ENCODE measurements at regions not wholly inside any gene's neighbourhood (a gene's known extent, or its start where the extent isn't known, plus 50 kb on each side); places are given as distances from the start of the nearest gene placed in this dataset.

- H3K27me3 Mint-ChIP-seq: peaks cover 38% of the 10 kb centered on the region
- H3K4me3 Mint-ChIP-seq: no peak overlapping the region
- H3K9me3 Mint-ChIP-seq: peaks cover 0 to 15% (median 9%) of the 10 kb centered on the region in 7 donors
- peaks cover 13% of the 10 kb centered on the region for H3K27me3 ChIP-seq (ENCODE audit: control insufficient read depth, insufficient read depth, low read length)
- ATAC-seq (ENCODE audit: low read depth in 2 of 2) (no peak), DNase-seq (no peak)
- no peaks in the 10 kb centered on the region for H3K4me1 ChIP-seq (ENCODE audit: control insufficient read depth, insufficient read depth, low read length, poor library complexity, severe bottlenecking)
- H3K36me3 ChIP-seq (ENCODE audit: control insufficient read depth, insufficient read depth, low read length): no peaks in the 10 kb centered on the region
- H3K9me3 ChIP-seq (ENCODE audit: control insufficient read depth in 2 of 2, low read length in 2 of 2): peaks cover 3 to 4% of the 10 kb centered on the region in 2 experiments
- H3K27ac ChIP-seq (ENCODE audit: insufficient read depth, low read length, poor library complexity, severe bottlenecking): no peak overlapping the region
- no peak overlapping the region for H3K4me3 ChIP-seq (ENCODE audit: low read depth, low read length)
- H3K4me1 Mint-ChIP-seq: no peaks in the 10 kb centered on the region
- no peak overlapping the region for H3K27ac Mint-ChIP-seq
- H3K36me3 Mint-ChIP-seq: peaks cover 5% of the 10 kb centered on the region
Observed at GRCh38 chr5:67341478-67341877, 144.9 kb upstream of the CD180 start.

GRCh38 chr5:67339219-67339767 is 142.7 kb upstream of the CD180 start:
- Mint-ChIP-seq H3K9me3 (peaks cover 0 to 10% (median 4%) of the 10 kb centered on the region in 7 donors), H3K27me3 (peaks cover 45% of the 10 kb centered on the region), H3K27ac (no peak overlapping the region), H3K4me1 (no peaks in the 10 kb centered on the region), H3K36me3 (peaks cover 2% of the 10 kb centered on the region), H3K4me3 (no peak overlapping the region)
- no peak overlapping the region for H3K4me3 ChIP-seq (ENCODE audit: low read depth, low read length)
- no peaks in the 10 kb centered on the region for H3K4me1 ChIP-seq (ENCODE audit: control insufficient read depth, insufficient read depth, low read length, poor library complexity, severe bottlenecking)
- DNase-seq (no peak), ATAC-seq (ENCODE audit: low read depth in 2 of 2) (no peak)
- H3K9me3 ChIP-seq (ENCODE audit: control insufficient read depth in 2 of 2, low read length in 2 of 2): no peaks in the 10 kb centered on the region
- no peaks in the 10 kb centered on the region for H3K36me3 ChIP-seq (ENCODE audit: control insufficient read depth, insufficient read depth, low read length)
- no peak overlapping the region for H3K27ac ChIP-seq (ENCODE audit: insufficient read depth, low read length, poor library complexity, severe bottlenecking)
- peaks cover 13% of the 10 kb centered on the region for H3K27me3 ChIP-seq (ENCODE audit: control insufficient read depth, insufficient read depth, low read length)

- H3K9me3 Mint-ChIP-seq: peaks cover 0 to 10% (median 0%) of the 10 kb centered on the region in 7 donors
Observed at GRCh38 chr5:67338421-67338820, 141.8 kb upstream of the CD180 start.

GRCh38 chr5:67337751-67338150 is 141.2 kb upstream of the CD180 start:
- no peak for ATAC-seq (ENCODE audit: low read depth in 2 of 2)
- H3K4me1 Mint-ChIP-seq: no peaks in the 10 kb centered on the region

More at GRCh38 chr5:67338421-67338820, 141.8 kb upstream of the CD180 start:
- Mint-ChIP-seq H3K4me3 (no peak overlapping the region), H3K27ac (no peak overlapping the region), H3K4me1 (no peaks in the 10 kb centered on the region), H3K27me3 (peaks cover 40% of the 10 kb centered on the region), H3K36me3 (no peaks in the 10 kb centered on the region)
- Histone ChIP-seq H3K27me3 (ENCODE audit: control insufficient read depth, insufficient read depth, low read length) (peaks cover 13% of the 10 kb centered on the region), H3K36me3 (ENCODE audit: control insufficient read depth, insufficient read depth, low read length) (no peaks in the 10 kb centered on the region), H3K27ac (ENCODE audit: insufficient read depth, low read length, poor library complexity, severe bottlenecking) (no peak overlapping the region), H3K9me3 (ENCODE audit: control insufficient read depth in 2 of 2, low read length in 2 of 2) (no peaks in the 10 kb centered on the region), H3K4me1 (ENCODE audit: control insufficient read depth, insufficient read depth, low read length, poor library complexity, severe bottlenecking) (no peaks in the 10 kb centered on the region), H3K4me3 (ENCODE audit: low read depth, low read length) (no peak overlapping the region)
- DNase-seq: no peak
- ATAC-seq (ENCODE audit: low read depth in 2 of 2): no peak

GRCh38 chr5:67335426-67335825 is 138.8 kb upstream of the CD180 start:
- H3K27ac Mint-ChIP-seq: no peak overlapping the region

More at GRCh38 chr5:67337751-67338150, 141.2 kb upstream of the CD180 start:
- no peak overlapping the region for H3K27ac ChIP-seq (ENCODE audit: insufficient read depth, low read length, poor library complexity, severe bottlenecking)
- no peak for DNase-seq
- H3K4me1 ChIP-seq (ENCODE audit: control insufficient read depth, insufficient read depth, low read length, poor library complexity, severe bottlenecking): no peaks in the 10 kb centered on the region
- H3K27ac Mint-ChIP-seq: no peak overlapping the region
- peaks cover 0 to 8% (median 0%) of the 10 kb centered on the region in 7 donors for H3K9me3 Mint-ChIP-seq
- peaks cover 46% of the 10 kb centered on the region for H3K27me3 Mint-ChIP-seq
- no peaks in the 10 kb centered on the region for H3K36me3 Mint-ChIP-seq
- H3K27me3 ChIP-seq (ENCODE audit: control insufficient read depth, insufficient read depth, low read length): peaks cover 13% of the 10 kb centered on the region
- no peak overlapping the region for H3K4me3 Mint-ChIP-seq
- no peak overlapping the region for H3K4me3 ChIP-seq (ENCODE audit: low read depth, low read length)
- H3K9me3 ChIP-seq (ENCODE audit: control insufficient read depth in 2 of 2, low read length in 2 of 2): no peaks in the 10 kb centered on the region
- no peaks in the 10 kb centered on the region for H3K36me3 ChIP-seq (ENCODE audit: control insufficient read depth, insufficient read depth, low read length)

GRCh38 chr5:67334373-67334772 is 137.8 kb upstream of the CD180 start:
- H3K4me3 Mint-ChIP-seq: no peak overlapping the region
- DNase-seq (no peak), ATAC-seq (ENCODE audit: low read depth in 2 of 2) (no peak)
- H3K27me3 Mint-ChIP-seq: peaks cover 39% of the 10 kb centered on the region
- Histone ChIP-seq H3K4me1 (ENCODE audit: control insufficient read depth, insufficient read depth, low read length, poor library complexity, severe bottlenecking) (no peaks in the 10 kb centered on the region), H3K27ac (ENCODE audit: insufficient read depth, low read length, poor library complexity, severe bottlenecking) (no peak overlapping the region), H3K9me3 (ENCODE audit: control insufficient read depth in 2 of 2, low read length in 2 of 2) (peaks cover 0 to 2% of the 10 kb centered on the region in 2 experiments), H3K4me3 (ENCODE audit: low read depth, low read length) (no peak overlapping the region), H3K27me3 (ENCODE audit: control insufficient read depth, insufficient read depth, low read length) (peaks cover 2% of the 10 kb centered on the region), H3K36me3 (ENCODE audit: control insufficient read depth, insufficient read depth, low read length) (no peaks in the 10 kb centered on the region)
- H3K9me3 Mint-ChIP-seq: peaks cover 0 to 6% (median 4%) of the 10 kb centered on the region in 7 donors
- H3K36me3 Mint-ChIP-seq: no peaks in the 10 kb centered on the region
- no peaks in the 10 kb centered on the region for H3K4me1 Mint-ChIP-seq
- no peak overlapping the region for H3K27ac Mint-ChIP-seq

More at GRCh38 chr5:67335426-67335825, 138.8 kb upstream of the CD180 start:
- no peaks in the 10 kb centered on the region for H3K36me3 ChIP-seq (ENCODE audit: control insufficient read depth, insufficient read depth, low read length)
- peaks cover 48% of the 10 kb centered on the region for H3K27me3 Mint-ChIP-seq
- no peaks in the 10 kb centered on the region for H3K4me1 ChIP-seq (ENCODE audit: control insufficient read depth, insufficient read depth, low read length, poor library complexity, severe bottlenecking)
- no peak overlapping the region for H3K4me3 ChIP-seq (ENCODE audit: low read depth, low read length)
- H3K27ac ChIP-seq (ENCODE audit: insufficient read depth, low read length, poor library complexity, severe bottlenecking): no peak overlapping the region
- no peak for DNase-seq
- H3K36me3 Mint-ChIP-seq: no peaks in the 10 kb centered on the region
- H3K27me3 ChIP-seq (ENCODE audit: control insufficient read depth, insufficient read depth, low read length): peaks cover 6% of the 10 kb centered on the region
- ATAC-seq (ENCODE audit: low read depth in 2 of 2): no peak
- peaks cover 0 to under 1% of the 10 kb centered on the region in 2 experiments for H3K9me3 ChIP-seq (ENCODE audit: control insufficient read depth in 2 of 2, low read length in 2 of 2)
- no peaks in the 10 kb centered on the region for H3K4me1 Mint-ChIP-seq
- peaks cover 0 to 6% (median 4%) of the 10 kb centered on the region in 7 donors for H3K9me3 Mint-ChIP-seq
- H3K4me3 Mint-ChIP-seq: no peak overlapping the region

- Histone ChIP-seq H3K27ac (ENCODE audit: insufficient read depth, low read length, poor library complexity, severe bottlenecking) (no peak overlapping the region), H3K9me3 (ENCODE audit: control insufficient read depth in 2 of 2, low read length in 2 of 2) (peaks cover 0 to 2% of the 10 kb centered on the region in 2 experiments), H3K27me3 (ENCODE audit: control insufficient read depth, insufficient read depth, low read length) (peaks cover 2% of the 10 kb centered on the region), H3K4me3 (ENCODE audit: low read depth, low read length) (no peak overlapping the region), H3K4me1 (ENCODE audit: control insufficient read depth, insufficient read depth, low read length, poor library complexity, severe bottlenecking) (no peaks in the 10 kb centered on the region), H3K36me3 (ENCODE audit: control insufficient read depth, insufficient read depth, low read length) (no peaks in the 10 kb centered on the region)
- Mint-ChIP-seq H3K4me1 (no peaks in the 10 kb centered on the region), H3K36me3 (no peaks in the 10 kb centered on the region), H3K9me3 (peaks cover 0 to 6% (median 4%) of the 10 kb centered on the region in 7 donors), H3K27ac (no peak overlapping the region), H3K4me3 (no peak overlapping the region), H3K27me3 (peaks cover 32% of the 10 kb centered on the region)
- DNase-seq (no peak), ATAC-seq (ENCODE audit: low read depth in 2 of 2) (no peak)
Observed at GRCh38 chr5:67333171-67333570, 136.6 kb upstream of the CD180 start.

- DNase-seq (no peak), ATAC-seq (ENCODE audit: low read depth in 2 of 2) (no peak)
- Histone ChIP-seq H3K27me3 (ENCODE audit: control insufficient read depth, insufficient read depth, low read length) (no peaks in the 10 kb centered on the region), H3K4me1 (ENCODE audit: control insufficient read depth, insufficient read depth, low read length, poor library complexity, severe bottlenecking) (no peaks in the 10 kb centered on the region), H3K9me3 (ENCODE audit: control insufficient read depth in 2 of 2, low read length in 2 of 2) (peaks cover 0 to 2% of the 10 kb centered on the region in 2 experiments), H3K36me3 (ENCODE audit: control insufficient read depth, insufficient read depth, low read length) (no peaks in the 10 kb centered on the region), H3K27ac (ENCODE audit: insufficient read depth, low read length, poor library complexity, severe bottlenecking) (no peak overlapping the region), H3K4me3 (ENCODE audit: low read depth, low read length) (no peak overlapping the region)
- peaks cover 0 to 6% (median 4%) of the 10 kb centered on the region in 7 donors for H3K9me3 Mint-ChIP-seq
- H3K4me3 Mint-ChIP-seq: no peak overlapping the region
- H3K27ac Mint-ChIP-seq: no peak overlapping the region
- H3K4me1 Mint-ChIP-seq: no peaks in the 10 kb centered on the region
- H3K36me3 Mint-ChIP-seq: no peaks in the 10 kb centered on the region
- peaks cover 28% of the 10 kb centered on the region for H3K27me3 Mint-ChIP-seq
Observed at GRCh38 chr5:67331296-67331925, 134.8 kb upstream of the CD180 start.
